HG02870 (cell line): ENCODE measurements at regions not wholly inside any gene's neighbourhood (a gene's known extent, or its start where the extent isn't known, plus 50 kb on each side); places are given as distances from the start of the nearest gene placed in this dataset.

ENCODE experiments used
- ATAC-seq: cut with Tn5 transposase; IDR thresholded peaks from one replicate; pipeline ENCODE4 v1.9.1; 2021; ENCODE audit warnings: mild to moderate bottlenecking, moderate library complexity; ENCODE audit not compliant: unreplicated experiment

DNA sequence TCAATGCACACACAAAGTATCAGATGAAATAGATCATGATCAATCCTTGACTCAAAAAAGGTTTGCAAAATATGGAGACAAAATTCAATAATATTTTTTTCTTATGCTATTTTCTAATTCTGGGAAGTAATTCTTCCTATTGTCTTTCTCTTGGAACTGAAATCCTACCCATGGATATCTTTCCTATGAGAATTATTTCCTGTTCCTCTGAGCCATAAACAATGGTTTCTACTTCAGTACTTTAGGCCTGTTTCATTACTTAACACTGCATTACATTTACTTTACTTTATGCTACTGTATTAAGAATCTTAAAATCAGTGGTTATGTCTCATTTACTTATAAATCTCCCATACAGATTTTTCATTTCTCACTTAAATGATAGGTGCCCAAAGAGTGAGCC, 1025.4 kb upstream of the ACO1 start:
- no peak for ATAC-seq

DNA sequence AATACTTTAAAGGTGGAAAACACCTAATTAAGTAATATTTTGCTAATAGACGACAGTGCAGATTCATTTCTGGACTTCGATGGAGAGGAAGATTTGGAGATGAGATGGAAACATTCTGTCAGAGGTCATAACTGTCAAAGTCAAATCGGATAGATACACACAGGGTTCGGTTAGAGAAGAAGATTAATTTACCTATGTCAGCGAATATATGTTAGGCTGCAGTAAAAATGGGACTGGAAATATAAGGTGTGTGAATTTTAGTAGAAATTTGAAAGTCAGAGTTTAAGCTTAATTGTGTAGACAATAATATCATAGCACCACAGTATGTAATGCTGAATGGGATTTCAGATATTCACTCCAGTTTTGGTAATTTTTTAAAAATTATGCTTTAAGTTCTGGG, 1020.3 kb upstream of the ACO1 start:
- ATAC-seq = no peak

DNA sequence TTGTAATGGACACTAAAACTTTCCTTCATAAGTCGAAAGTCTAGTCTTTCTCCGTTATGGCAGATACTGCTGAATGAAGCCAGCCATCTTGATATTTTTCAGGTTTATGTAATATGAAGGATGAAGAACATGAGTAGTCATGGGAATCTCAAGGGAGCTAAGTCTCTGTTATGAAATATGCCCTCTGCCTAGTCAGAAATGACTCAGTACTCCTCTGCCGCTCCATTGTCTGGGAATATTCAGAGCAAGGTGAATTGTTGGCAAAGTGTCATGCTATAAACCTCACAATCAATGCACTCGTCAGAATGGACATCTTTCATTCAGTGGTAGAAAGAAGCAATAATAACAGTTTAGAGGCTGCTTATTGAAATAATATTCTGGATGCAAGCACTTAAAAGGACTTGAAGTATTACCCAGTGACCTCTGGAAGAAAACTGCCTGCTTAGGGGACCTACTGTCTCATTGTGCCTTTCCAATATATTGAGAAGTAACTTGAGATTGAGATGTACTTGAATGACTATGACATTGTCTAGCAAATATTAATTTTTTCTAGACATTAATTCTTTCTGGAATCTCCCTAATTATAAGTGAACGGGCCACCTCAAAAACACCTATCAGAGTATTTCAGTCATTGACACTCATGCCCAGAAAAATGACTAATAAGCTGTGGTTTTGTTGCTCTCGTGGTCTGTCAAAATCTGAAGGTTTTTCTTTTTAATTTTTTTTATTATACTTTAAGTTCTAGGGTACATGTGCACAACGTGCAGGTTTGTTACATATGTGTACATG, 1011.5 kb upstream of the ACO1 start:
- no peak for ATAC-seq

DNA sequence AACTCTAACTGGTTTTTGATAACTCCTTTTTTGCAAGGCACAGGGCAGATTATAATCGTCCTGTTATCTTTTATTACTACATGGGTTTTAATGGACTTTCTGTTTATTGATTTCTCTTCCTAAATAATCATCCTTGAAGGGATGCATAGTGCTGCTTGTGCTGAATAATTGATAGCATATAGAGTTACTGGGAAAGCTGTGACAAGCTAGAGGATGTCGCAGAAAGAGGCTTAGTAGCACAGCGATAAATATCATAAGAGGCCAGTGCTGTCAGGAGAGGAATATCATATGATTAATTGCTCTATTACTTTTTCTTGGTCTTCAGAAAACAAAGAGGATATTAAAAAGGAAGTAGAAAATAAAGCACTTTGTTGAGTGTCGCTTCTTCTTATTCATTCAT, 1007.1 kb upstream of the ACO1 start:
- no peak for ATAC-seq

DNA sequence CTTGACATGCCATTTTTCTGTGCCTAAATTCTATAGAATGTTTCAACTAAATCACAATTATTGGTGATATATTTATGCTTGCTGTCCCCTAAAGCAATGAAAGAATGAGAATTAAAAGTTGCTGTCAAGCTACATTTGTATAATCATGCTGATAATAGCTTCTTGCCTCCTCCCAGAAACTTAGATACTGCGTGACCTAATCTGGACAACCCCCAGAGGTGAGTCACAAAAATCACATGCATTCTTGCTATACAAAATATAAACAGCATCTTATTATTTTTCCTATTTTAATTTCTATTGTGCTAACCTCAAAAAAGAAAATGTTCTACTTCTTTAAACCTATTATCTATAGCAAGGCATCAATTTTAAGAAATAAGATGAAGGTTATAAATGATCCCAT, 995.8 kb upstream of the ACO1 start:
- no peak for ATAC-seq

DNA sequence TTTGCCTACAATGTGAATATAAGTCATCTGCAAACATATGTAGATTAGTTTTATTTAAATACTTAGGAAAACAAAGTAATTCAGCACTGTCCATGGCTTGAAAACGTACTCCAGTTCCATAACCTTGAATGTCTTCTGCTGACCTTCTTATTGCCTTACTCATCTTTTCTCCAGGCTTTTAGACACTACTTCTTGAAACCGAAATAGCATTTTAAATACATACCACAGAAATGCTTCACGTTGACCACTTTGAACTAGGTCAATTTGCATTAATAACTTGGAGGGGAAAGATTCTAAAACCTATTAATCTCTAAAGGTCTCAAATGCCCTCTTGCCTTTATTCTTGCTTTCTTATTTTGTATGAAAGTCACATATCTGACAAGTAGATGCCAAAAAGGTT, 995.4 kb upstream of the ACO1 start:
- ATAC-seq = peak; percentile 52

DNA sequence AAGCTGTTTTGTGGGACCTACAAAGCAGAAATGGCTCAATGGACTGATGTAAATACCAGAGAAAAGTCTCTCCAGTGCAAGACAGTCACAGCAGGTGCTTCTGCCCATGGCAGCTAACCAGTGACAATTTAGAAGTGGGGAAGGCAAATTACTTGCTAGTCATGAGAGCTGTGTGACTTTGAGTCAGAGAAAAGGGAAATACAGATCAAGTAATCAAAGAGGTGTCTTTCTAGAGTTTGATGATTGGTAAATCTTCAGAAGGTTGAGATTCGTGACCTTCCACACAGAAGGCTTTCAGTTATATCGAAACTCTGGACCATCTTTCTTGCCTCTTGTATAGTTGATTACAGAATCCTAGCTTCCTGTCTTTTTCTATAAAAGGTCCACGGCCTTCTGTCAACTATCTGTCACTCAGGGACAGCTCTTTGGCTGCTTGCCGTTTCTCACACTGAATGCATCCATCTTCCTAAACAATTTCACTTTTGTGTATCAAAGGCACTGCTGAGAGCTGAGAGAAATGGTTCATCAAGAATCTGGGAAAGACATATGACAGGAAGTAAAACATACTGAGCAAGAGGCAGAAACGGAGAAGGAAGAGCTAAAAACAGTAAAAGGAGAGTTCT, 993.9 kb upstream of the ACO1 start:
- ATAC-seq = peak; percentile 51

DNA sequence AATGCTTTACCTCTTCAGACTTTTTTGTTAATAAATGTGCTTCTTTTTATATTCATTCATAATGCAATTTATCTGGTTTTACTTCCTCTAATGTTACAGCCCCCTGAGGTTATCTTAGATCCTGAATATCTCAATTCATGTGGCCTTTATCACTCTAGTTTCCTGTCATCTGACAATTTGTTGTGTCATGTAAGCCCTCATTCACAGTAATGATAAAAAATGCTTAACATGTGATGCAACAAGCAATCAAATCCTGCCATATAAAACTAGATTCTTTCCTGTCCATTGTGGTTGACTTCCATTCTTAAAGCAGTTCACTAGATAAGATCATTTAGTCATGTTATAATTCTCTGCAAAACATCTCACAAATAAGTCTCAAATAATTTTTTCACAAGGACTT, 991.2 kb upstream of the ACO1 start:
- no peak for ATAC-seq

DNA sequence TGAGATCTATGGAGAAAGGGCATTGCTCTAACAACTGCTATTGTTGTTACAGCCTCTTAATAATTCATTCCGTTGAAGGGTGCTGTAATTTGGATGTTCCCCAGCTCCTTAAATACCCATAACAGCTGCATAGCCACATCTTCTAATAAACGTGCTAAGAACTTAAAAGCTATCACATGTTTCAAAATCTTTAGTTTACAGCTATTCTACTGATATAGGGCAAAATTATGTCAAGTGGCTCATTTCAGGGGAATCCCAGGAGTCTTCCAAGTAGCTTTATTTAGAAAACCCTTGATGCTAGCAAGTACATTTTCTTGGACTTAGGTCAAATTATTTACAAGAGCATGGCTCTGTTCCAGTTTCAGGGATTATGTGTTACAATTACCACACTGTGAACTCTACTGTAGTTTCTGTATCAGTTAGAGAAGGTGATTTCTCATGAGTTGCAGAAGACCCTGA, 990.4 kb upstream of the ACO1 start:
- no peak for ATAC-seq

DNA sequence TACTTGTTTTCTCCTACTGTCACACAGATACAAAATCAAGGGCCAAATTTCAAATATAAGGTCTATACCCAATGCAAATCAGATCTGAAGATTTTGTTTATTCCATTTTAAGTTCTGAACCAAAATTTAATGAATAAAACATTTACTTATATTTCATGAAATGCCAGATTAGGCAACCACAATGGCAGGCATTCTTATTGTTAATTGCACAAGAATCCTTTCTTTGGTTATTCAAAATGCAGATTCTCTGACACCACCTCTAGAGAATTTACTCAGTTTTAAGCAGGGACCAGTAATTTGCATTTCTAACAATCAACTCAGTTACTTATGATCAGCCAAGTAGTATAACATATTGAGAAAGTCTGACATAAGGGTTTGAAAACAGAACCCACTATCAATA, 972.4 kb upstream of the ACO1 start:
- no peak for ATAC-seq

DNA sequence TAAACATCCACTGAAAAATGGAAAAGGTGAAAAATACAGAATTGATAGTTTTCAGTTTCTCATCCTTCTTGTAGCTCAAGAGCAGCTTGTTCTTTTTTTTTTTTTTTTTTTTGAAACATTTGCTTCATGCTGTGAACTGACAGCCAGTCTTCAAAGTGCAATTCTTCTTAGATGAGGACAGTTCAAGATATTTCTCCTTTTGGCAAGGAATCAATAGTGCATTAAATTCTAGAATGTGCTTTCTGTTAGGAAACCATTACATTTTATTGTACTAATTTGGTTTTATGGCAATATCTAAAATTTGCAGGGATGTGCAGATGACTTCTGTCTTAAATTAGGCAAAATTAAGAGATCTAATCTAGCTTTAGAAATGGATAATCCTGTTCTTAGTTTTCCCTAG, 969.3 kb upstream of the ACO1 start:
- ATAC-seq = no peak

DNA sequence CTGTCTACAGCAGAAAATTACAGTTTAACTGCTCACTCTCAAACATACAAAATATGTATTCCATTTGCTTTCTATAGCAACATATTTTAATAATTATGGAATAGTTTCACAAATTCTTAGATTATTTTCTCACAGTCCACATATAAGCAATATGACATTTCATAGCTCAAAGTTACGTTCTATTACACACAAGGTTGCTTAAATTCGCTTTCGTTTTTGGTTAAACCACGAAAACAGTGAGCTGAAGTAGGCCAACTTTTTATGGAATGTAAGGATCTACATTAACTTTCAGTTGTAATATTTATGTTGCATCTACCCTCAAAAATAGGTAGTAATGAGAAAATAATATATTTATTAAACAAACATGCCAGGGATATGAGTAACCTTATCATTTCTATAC, 966.0 kb upstream of the ACO1 start:
- no peak for ATAC-seq

DNA sequence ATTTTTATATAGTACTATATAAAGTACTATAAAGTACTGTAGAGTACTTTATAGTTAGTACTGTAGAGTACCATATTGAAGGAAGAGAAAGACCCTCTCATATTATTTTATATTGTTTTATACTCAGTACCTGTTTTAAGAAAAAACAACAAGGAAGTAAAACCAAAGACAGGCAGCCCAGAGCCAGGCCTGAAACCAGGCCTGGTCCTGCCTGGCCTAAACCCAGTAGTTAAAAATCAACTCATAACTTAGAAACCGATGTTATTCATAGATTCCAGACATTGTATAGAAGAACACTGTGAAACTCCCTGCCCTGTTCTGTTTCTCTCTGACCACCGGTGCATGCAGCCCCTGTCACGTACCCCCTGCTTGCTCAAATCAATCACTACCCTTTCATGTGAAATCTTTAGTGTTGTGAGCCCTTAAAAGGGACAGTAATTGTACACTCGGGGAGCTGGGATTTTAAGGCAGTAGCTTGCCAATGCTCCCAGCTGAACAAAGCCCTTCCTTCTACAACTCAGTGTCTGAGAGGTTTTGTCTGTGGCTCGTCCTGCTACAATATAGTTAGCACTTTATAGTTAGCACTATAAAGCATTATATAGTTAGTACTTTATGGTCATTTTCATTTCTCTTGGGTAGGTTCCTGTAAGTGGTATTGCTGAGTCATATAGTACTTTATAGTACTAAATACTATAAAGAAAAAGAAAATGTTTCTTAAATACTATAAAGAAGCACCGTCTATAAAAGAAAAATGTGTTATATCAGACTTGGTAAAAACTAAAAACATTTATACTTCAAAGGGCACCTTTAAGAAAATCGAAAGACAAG, 940.6 kb upstream of the ACO1 start:
- ATAC-seq = peak; percentile 78

DNA sequence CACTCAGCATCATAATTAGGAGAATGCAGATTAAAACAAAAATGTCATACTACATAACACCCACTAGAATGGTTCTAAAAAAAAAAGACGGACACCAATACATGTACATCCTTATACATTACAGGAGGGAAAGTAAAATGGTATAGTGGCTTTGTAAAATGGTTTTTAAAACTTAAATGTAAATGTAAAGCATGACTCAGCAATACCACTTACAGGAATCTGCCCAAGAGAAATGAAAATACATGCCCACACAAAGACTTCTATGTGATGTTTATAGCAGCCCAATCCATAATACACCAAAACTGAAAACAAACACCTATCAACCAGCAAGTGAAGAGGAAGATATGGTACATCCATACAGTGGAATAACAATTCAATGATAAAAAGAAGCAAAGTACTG, 939.1 kb upstream of the ACO1 start:
- ATAC-seq = no peak

DNA sequence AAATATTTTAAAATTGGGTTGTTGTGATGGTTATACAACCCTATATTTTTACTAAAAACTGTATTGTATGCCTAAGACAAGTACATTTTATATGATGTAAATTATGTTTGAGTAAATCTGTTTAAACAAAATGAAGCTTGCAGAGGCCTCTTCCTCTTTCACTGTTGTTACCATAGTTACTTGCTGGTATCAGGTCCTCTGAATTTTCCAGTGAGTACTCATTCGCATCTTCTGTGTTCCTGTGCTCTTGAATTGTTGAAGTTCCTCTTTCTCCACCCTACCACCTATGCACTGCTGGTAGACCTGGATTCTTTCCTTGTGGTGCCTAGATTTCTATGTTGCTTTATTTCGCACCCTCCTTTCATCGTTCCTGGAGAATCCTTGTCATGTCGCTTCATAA, 938.5 kb upstream of the ACO1 start:
- peak; percentile 72 for ATAC-seq

DNA sequence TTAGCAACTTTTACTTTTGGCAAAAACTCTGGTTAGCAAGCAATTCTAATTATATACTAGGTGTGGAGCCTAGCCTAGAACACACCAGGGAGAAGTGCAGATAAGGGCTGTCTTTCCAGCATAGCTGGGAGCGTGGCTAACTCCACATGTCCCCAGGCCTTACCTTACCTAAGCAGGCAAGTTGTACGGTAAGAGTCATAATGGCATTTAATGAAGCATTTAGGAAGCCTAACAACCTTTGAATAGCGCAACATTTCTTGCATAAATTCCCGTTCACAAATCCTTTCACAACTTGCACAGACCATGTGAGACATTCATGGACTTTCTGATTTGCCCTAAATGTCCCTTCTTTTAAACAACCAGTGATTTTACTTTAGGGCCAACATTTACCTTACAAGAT, 917.4 kb upstream of the ACO1 start:
- no peak for ATAC-seq

DNA sequence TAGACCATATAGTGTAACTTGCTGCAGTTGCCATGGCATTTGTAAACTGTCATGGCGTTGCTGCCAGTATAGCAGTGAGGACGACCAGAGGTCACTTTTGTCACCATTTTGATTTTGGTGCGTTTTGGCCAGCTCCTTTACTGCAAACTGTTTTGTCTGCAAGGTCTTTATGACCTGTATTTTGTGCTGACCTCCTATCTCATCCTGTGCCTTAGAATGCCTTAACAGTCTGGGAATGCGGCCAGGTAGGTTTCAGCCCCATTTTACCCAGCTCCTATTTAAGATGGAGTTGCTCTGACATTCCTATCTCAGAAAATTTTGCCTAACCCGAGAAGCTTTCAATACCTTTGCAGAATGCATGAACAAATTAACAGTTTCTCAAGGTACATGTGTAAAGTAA, 914.4 kb upstream of the ACO1 start:
- no peak for ATAC-seq

DNA sequence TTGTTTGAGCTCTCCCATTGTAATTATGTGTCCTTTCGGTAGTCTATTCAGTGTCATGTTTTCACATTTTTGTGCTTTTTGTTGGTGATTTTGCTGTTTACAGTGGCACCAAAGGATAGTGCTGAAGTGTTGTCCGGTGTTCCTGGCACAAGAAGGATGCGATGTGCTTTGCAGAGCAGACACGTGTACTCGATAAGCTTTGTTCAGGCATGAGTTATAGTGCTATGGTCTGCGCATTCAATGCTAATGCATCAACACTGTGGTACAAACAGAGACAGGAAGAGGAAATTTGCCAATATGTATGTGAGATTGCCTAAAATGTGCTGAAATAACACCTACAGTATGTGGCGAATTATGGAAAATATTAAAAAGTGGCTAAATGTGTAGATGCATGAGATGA, 913.4 kb upstream of the ACO1 start:
- ATAC-seq = no peak

DNA sequence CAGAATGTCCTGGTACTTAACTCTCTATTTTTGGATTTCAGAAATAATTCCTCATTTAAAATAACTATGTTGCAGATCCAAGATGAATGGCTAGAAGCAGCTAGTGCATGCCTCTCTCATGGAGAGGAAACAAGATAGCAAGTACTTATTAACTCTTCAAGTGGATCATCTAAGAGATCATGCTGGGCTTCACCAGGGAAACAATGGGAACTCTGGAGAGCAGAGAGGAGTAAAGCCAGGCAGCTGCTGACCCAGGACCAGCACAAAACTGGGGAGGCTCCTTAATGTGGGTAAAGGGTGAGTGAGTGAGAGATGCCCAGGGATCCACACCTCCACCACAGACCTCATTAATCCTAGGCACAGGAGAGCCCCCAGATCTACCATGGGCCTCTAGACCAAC, 897.8 kb upstream of the ACO1 start:
- no peak for ATAC-seq

DNA sequence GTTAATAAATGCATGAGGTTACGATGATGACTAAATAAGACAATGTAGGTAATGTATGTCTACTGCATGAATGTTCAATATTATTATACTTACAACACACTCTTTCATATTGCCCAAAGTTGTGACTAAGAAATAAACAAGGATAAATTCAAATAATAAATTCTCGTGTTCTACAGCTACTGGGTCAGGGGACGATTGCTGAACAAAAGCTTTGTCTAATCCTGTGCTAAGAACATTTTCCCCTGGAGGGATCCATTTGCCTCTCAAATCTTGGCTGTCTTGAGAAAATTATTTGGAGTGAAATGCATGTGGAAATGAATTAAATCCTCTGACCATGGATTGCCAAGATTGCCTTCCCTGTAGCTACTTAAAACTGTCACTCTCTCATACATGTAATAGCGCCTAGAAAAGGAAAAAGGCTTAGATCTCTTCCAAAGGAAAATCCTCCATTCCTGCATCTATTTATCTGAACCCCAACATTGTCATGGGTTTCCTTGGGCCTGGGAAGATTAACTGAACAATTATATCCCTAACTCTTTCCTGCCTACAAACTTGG, 893.8 kb upstream of the ACO1 start:
- ATAC-seq = no peak

DNA sequence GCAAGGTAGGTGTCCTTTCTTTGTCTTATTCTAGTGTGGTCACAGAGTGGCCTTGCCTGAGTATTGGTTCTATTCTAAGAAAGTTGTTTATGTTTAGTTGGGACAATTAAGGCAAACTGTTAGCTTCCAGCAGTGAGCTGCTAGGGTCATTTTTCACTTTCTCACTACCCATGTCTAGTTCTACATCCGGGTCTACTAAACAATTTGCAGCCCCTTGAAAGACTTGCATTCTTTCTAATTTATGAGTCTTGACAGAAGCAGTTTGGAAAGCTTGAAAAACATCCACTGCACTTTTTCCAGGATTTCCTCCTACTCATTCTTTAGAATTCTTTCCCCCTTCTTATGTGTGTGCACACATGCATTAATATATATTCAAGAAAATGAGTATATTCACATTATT, 892.2 kb upstream of the ACO1 start:
- no peak for ATAC-seq

DNA sequence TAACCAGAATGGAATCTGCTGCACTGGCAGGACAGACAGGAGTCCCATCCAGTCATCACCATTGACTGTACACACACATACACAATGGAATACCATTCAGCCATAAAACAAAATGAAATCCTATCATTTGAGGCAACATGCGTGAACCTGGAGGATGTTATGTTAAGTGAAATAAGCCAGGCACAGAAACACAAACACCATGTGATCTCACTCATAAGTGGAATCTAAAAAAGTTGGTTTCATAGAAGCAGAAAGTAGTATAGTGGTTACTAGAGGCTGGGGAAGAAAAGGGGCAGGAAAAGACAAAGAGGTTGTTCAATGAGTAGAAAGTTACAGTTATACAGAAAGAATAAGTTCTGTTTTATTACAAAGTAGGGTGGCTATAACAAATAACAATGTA, 884.0 kb upstream of the ACO1 start:
- ATAC-seq = peak; percentile 71
